VCaP (cell line): ENCODE measurements at regions not wholly inside any gene's neighbourhood (a gene's known extent, or its start where the extent isn't known, plus 50 kb on each side); places are given as distances from the start of the nearest gene placed in this dataset.

Source experiments
- H3K27ac ChIP-seq: fragments of 450-650 bp; 2 replicates; pipeline ENCODE4 v1.5.1; 2017
- CTCF ChIP-seq: fragments of 450-650 bp; conservative IDR thresholded peaks from 2 replicates; pipeline ENCODE4 v1.5.1; 2017; ENCODE audit warnings: mild to moderate bottlenecking, moderate library complexity

GRCh38 chr13:100860866-100861265, 186.3 kb upstream of the TMTC4 start:
- H3K27ac ChIP-seq: no peak overlapping the region
- no peak for TF ChIP-seq CTCF

GRCh38 chr13:100859861-100860260, 185.3 kb upstream of the TMTC4 start:
- TF ChIP-seq CTCF: no peak

GRCh38 chr13:100855151-100855550, 180.6 kb upstream of the TMTC4 start:
- no peak for TF ChIP-seq CTCF
- H3K27ac ChIP-seq: no peak overlapping the region

More at GRCh38 chr13:100859861-100860260, 185.3 kb upstream of the TMTC4 start:
- H3K27ac ChIP-seq: no peak overlapping the region

GRCh38 chr13:100854006-100854405, 179.4 kb upstream of the TMTC4 start:
- no peak overlapping the region for H3K27ac ChIP-seq
- TF ChIP-seq CTCF: no peak

GRCh38 chr13:100853434-100853833, 178.8 kb upstream of the TMTC4 start:
- TF ChIP-seq CTCF: no peak
- no peak overlapping the region for H3K27ac ChIP-seq

- TF ChIP-seq CTCF: no peak
- no peak overlapping the region for H3K27ac ChIP-seq
These were observed 177.6 kb upstream of the TMTC4 start for GRCh38 chr13:100852146-100852545.

- H3K27ac ChIP-seq: no peak overlapping the region
- TF ChIP-seq CTCF: no peak
These were observed 173.7 kb upstream of the TMTC4 start for GRCh38 chr13:100848304-100848703.
